ENCODE measurements at regions not wholly inside any gene's neighbourhood (a gene's known extent, or its start where the extent isn't known, plus 50 kb on each side); places are given as distances from the start of the nearest gene placed in this dataset.
A peak's percentile ranks its signal among the peaks of the same experiment; 100 is the strongest.

GRCh38 chr2:238784671-238785527 lies 63.0 kb upstream of the TWIST2 start:
- Histone ChIP-seq H3K9me2 (replicated peaks; ENCODE audit: insufficient read depth, low read length) (no peaks in the 10 kb centered on the region), H2AFZ (ENCODE audit: low read depth, low read length, severe bottlenecking) (no peak overlapping the region), H3K36me3 (ENCODE audit: low read length) (no peaks in the 10 kb centered on the region), H3F3A (ENCODE audit: insufficient read depth) (no peaks in the 10 kb centered on the region), H3K79me2 (ENCODE audit: insufficient read depth, low read length) (no peaks in the 10 kb centered on the region), H4K20me1 (ENCODE audit: low read depth, low read length) (no peaks in the 10 kb centered on the region), H3K27ac (ENCODE audit: low read depth, low read length) (no peak overlapping the region), H3K9ac (ENCODE audit: low read length) (no peak overlapping the region), H3K4me3 (ENCODE audit: insufficient read depth, low read length, poor library complexity, severe bottlenecking) (no peak overlapping the region), H3K27me3 (ENCODE audit: low read length) (no peaks in the 10 kb centered on the region), H3K4me2 (ENCODE audit: low read depth, low read length, poor library complexity, severe bottlenecking) (no peak overlapping the region), H3K9me3 (ENCODE audit: insufficient read depth, low read length) (no peaks in the 10 kb centered on the region)
- TF ChIP-seq CTCF (IDR thresholded peaks at IDR 0.05; ENCODE audit: insufficient read depth, low read length, poor library complexity, severe bottlenecking): peak; percentile 56
- no peak for TF ChIP-seq EZH2phosphoT487 (conservative IDR thresholded peaks at IDR 0.05; ENCODE audit: low read length)

GRCh38 chr2:238785528-238785860 lies 62.4 kb upstream of the TWIST2 start:
- H3K9ac ChIP-seq (ENCODE audit: low read length): no peak overlapping the region
- no peaks in the 10 kb centered on the region for H3K9me3 ChIP-seq (ENCODE audit: insufficient read depth, low read length)
- no peaks in the 10 kb centered on the region for H4K20me1 ChIP-seq (ENCODE audit: low read depth, low read length)
- H3K9me2 ChIP-seq (replicated peaks; ENCODE audit: insufficient read depth, low read length): no peaks in the 10 kb centered on the region
- H2AFZ ChIP-seq (ENCODE audit: low read depth, low read length, severe bottlenecking): no peak overlapping the region
- no peak overlapping the region for H3K27ac ChIP-seq (ENCODE audit: low read depth, low read length)
- H3K4me3 ChIP-seq (ENCODE audit: insufficient read depth, low read length, poor library complexity, severe bottlenecking): no peak overlapping the region
- no peaks in the 10 kb centered on the region for H3K27me3 ChIP-seq (ENCODE audit: low read length)
- no peak overlapping the region for H3K4me2 ChIP-seq (ENCODE audit: low read depth, low read length, poor library complexity, severe bottlenecking)
- no peaks in the 10 kb centered on the region for H3K79me2 ChIP-seq (ENCODE audit: insufficient read depth, low read length)
- no peaks in the 10 kb centered on the region for H3F3A ChIP-seq (ENCODE audit: insufficient read depth)
- no peak for TF ChIP-seq EZH2phosphoT487 (conservative IDR thresholded peaks at IDR 0.05; ENCODE audit: low read length)
- TF ChIP-seq CTCF (IDR thresholded peaks at IDR 0.05; ENCODE audit: insufficient read depth, low read length, poor library complexity, severe bottlenecking): no peak
- no peaks in the 10 kb centered on the region for H3K36me3 ChIP-seq (ENCODE audit: low read length)

DNA sequence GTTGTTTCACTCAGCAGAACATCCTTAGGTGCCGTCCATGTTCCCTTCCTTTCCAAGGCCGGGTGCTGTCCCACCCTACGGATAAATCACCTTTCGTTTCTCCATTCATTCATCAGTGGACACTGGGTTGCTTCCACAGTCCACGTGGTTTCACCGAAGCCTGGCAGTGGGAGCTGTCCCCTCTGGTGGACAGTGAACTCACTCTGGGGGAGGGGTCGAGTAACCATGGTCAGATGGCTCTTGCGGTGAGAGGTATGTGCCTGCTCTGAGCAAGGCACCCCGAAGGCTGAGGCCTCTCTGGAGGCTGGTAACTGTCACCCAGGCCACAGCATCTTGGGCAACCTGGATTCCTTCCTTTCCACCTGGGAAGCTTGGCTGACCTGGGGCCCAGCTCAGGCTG lies 61.5 kb upstream of the TWIST2 start:
- H3K9ac ChIP-seq (ENCODE audit: low read length): no peak overlapping the region
- TF ChIP-seq EZH2phosphoT487 (conservative IDR thresholded peaks at IDR 0.05; ENCODE audit: low read length) (no peak), CTCF (IDR thresholded peaks at IDR 0.05; ENCODE audit: insufficient read depth, low read length, poor library complexity, severe bottlenecking) (no peak)
- no peaks in the 10 kb centered on the region for H3K27me3 ChIP-seq (ENCODE audit: low read length)
- no peak overlapping the region for H3K4me2 ChIP-seq (ENCODE audit: low read depth, low read length, poor library complexity, severe bottlenecking)
- H3K27ac ChIP-seq (ENCODE audit: low read depth, low read length): no peak overlapping the region
- H3K9me3 ChIP-seq (ENCODE audit: insufficient read depth, low read length): no peaks in the 10 kb centered on the region
- no peaks in the 10 kb centered on the region for H3K9me2 ChIP-seq (replicated peaks; ENCODE audit: insufficient read depth, low read length)
- no peaks in the 10 kb centered on the region for H4K20me1 ChIP-seq (ENCODE audit: low read depth, low read length)
- H3K4me3 ChIP-seq (ENCODE audit: insufficient read depth, low read length, poor library complexity, severe bottlenecking): no peak overlapping the region
- no peaks in the 10 kb centered on the region for H3F3A ChIP-seq (ENCODE audit: insufficient read depth)
- H3K36me3 ChIP-seq (ENCODE audit: low read length): no peaks in the 10 kb centered on the region
- no peak overlapping the region for H2AFZ ChIP-seq (ENCODE audit: low read depth, low read length, severe bottlenecking)
- no peaks in the 10 kb centered on the region for H3K79me2 ChIP-seq (ENCODE audit: insufficient read depth, low read length)
